ENCODE measurements at regions not wholly inside any gene's neighbourhood (a gene's known extent, or its start where the extent isn't known, plus 50 kb on each side); places are given as distances from the start of the nearest gene placed in this dataset.

DNA sequence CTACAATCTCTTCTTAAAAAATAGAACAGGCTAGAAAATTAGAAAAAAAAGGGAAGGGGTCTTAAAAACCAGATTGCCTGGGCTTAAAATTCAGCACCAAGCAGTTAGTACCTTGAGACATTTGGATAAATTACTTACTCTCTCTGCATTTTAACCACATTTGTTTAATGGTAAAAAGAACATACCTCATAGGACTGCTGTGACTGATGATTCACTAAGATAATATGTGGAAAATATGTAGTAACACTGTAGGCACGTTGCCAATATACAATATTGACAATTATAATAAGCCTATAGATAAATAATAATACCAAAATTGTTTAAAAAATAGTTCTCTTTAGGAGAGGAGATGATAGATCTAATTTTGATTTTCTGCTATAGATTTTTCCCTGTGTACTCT, 750.4 kb downstream of the TENT5A start:
- TF ChIP-seq GATA2 (IDR thresholded peaks at IDR 0.05; ENCODE audit: low read depth, low read length) (no peak), GATA3 (IDR thresholded peaks at IDR 0.05; ENCODE audit: low read depth, low read length) (no peak)
